ENCODE measurements at regions not wholly inside any gene's neighbourhood (a gene's known extent, or its start where the extent isn't known, plus 50 kb on each side); places are given as distances from the start of the nearest gene placed in this dataset.

DNA sequence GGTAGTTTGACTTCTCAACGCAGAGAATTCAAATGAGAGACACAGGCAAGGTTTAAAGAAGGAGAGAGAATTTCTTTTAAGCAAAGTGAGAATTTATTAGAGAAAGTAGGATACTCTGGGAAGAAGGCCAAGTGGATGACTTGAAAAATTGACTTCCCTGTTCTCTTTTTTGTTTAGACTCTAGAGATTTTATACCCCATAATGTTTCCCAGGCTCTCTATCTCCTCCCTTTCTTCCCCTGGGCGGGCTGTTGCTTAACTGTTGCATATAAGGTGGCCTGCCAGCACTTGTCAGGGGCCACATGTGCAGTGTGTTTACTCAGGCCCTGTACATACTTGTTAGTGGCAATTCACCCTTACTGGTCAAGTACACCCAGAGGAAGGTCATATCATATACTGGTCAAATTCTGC lies 403.7 kb downstream of the SLC6A15 start:
- TF ChIP-seq, protein P1, sequence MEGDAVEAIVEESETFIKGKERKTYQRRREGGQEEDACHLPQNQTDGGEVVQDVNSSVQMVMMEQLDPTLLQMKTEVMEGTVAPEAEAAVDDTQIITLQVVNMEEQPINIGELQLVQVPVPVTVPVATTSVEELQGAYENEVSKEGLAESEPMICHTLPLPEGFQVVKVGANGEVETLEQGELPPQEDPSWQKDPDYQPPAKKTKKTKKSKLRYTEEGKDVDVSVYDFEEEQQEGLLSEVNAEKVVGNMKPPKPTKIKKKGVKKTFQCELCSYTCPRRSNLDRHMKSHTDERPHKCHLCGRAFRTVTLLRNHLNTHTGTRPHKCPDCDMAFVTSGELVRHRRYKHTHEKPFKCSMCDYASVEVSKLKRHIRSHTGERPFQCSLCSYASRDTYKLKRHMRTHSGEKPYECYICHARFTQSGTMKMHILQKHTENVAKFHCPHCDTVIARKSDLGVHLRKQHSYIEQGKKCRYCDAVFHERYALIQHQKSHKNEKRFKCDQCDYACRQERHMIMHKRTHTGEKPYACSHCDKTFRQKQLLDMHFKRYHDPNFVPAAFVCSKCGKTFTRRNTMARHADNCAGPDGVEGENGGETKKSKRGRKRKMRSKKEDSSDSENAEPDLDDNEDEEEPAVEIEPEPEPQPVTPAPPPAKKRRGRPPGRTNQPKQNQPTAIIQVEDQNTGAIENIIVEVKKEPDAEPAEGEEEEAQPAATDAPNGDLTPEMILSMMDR (IDR thresholded peaks at IDR 0.05; ENCODE audit: low read depth, low read length) = no peak

DNA sequence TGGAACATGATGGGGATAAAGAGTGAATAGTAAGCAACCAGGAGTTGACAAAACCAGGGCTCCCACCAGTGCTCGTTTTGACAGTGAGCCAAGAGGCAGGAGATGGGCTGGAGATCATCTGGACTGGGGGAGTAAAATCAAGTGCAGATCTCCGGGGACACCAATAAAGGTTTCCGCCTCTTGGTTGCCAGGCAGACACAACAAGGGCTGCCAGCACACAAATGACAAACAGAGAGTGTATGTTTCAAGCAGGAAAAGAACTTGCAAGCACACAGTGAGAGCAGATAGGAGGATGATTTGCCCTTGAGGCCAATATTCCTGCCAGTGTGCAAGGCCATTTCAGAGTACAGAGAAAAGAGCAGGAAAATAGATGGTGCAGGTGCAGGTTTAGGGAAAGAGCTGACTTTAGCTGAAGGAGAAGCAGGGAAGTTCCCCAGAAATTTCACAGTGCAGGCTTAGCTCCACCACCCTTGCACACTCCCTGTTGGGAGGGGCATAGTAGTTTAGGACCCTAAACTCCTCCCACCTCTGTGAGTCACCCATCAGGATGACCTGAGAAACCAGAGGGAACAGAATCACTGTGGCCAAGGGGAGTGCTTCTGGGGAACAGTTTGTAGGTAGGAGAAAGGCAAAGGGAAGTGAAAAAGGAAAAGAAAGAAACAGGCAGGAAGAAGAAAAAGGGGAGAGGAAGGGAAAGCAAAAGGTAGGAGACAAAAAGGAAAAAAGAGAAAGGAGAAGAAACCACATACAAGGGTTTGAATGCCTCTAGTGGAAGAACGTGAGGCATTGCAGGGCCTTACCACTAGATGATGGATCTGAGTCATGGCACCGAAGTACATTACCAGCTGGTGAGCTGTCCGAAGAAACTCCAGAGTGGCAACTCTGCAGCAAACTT lies 404.4 kb downstream of the SLC6A15 start:
- Histone ChIP-seq H3K27me3 (ENCODE audit: insufficient read depth, low read depth, severe bottlenecking) (no peaks in the 10 kb centered on the region), H3K4me3 (ENCODE audit: low read depth, low read length) (no peak overlapping the region), H3K36me3 (no peaks in the 10 kb centered on the region), H3K27ac (no peak overlapping the region), H3K9me3 (ENCODE audit: severe bottlenecking) (no peaks in the 10 kb centered on the region)
- TF ChIP-seq, protein P1 (IDR thresholded peaks at IDR 0.05; ENCODE audit: low read depth, low read length) = peak; percentile 32
- DNase-seq = no peak

More for the DNA sequence above, 403.7 kb downstream of the SLC6A15 start:
- no peak for DNase-seq
- Histone ChIP-seq H3K27ac (no peak overlapping the region), H3K9me3 (ENCODE audit: severe bottlenecking) (no peaks in the 10 kb centered on the region), H3K36me3 (no peaks in the 10 kb centered on the region), H3K4me3 (ENCODE audit: low read depth, low read length) (no peak overlapping the region), H3K27me3 (ENCODE audit: insufficient read depth, low read depth, severe bottlenecking) (no peaks in the 10 kb centered on the region)

GRCh38 chr12:84506282-84506681 lies 406.3 kb downstream of the SLC6A15 start:
- Histone ChIP-seq H3K36me3 (no peaks in the 10 kb centered on the region), H3K27me3 (ENCODE audit: insufficient read depth, low read depth, severe bottlenecking) (no peaks in the 10 kb centered on the region), H3K9me3 (ENCODE audit: severe bottlenecking) (no peaks in the 10 kb centered on the region), H3K27ac (no peak overlapping the region), H3K4me3 (ENCODE audit: low read depth, low read length) (no peak overlapping the region)
- DNase-seq = no peak
- TF ChIP-seq, protein P1 (IDR thresholded peaks at IDR 0.05; ENCODE audit: low read depth, low read length) = no peak

GRCh38 chr12:84502907-84503787 lies 409.5 kb downstream of the SLC6A15 start:
- no peak overlapping the region for H3K4me3 ChIP-seq (ENCODE audit: low read depth, low read length)
- H3K9me3 ChIP-seq (ENCODE audit: severe bottlenecking) = no peaks in the 10 kb centered on the region
- TF ChIP-seq, protein P1 (IDR thresholded peaks at IDR 0.05; ENCODE audit: low read depth, low read length) = peak; percentile 69
- H3K27me3 ChIP-seq (ENCODE audit: insufficient read depth, low read depth, severe bottlenecking) = no peaks in the 10 kb centered on the region
- no peak overlapping the region for H3K27ac ChIP-seq
- DNase-seq = peak; percentile 63
- no peaks in the 10 kb centered on the region for H3K36me3 ChIP-seq

GRCh38 chr12:84502180-84502860 lies 410.3 kb downstream of the SLC6A15 start:
- Histone ChIP-seq H3K27ac (no peak overlapping the region), H3K36me3 (no peaks in the 10 kb centered on the region), H3K9me3 (ENCODE audit: severe bottlenecking) (no peaks in the 10 kb centered on the region), H3K27me3 (ENCODE audit: insufficient read depth, low read depth, severe bottlenecking) (no peaks in the 10 kb centered on the region), H3K4me3 (ENCODE audit: low read depth, low read length) (no peak overlapping the region)
- no peak for DNase-seq
- TF ChIP-seq, protein P1 (IDR thresholded peaks at IDR 0.05; ENCODE audit: low read depth, low read length) = no peak

Measured in WERI-Rb-1 (cell line).